SK-MEL-5 (cell line): ENCODE measurements at regions not wholly inside any gene's neighbourhood (a gene's known extent, or its start where the extent isn't known, plus 50 kb on each side); places are given as distances from the start of the nearest gene placed in this dataset.
A peak's percentile ranks its signal among the peaks of the same experiment; 100 is the strongest.
"Not testable (repeated sequence)": the region's sequence is repeated elsewhere in the genome, so short reads cannot be mapped to it uniquely, and the experiment has no call there.

Source experiments
- DNase-seq: peaks from one replicate; pipeline ENCODE4 v3.0.0-alpha.2; 2016; ENCODE audit warnings: low read depth, low spot score
- in situ Hi-C: cut with HindIII; loops from 2 replicates; pipeline ENCODE4 v1.10.0; 2016; ENCODE audit warnings: low sequenced_read_pairs, high pct_unique_total_duplicates, low pct_unique_long_range_greater_than_20kb

DNA sequence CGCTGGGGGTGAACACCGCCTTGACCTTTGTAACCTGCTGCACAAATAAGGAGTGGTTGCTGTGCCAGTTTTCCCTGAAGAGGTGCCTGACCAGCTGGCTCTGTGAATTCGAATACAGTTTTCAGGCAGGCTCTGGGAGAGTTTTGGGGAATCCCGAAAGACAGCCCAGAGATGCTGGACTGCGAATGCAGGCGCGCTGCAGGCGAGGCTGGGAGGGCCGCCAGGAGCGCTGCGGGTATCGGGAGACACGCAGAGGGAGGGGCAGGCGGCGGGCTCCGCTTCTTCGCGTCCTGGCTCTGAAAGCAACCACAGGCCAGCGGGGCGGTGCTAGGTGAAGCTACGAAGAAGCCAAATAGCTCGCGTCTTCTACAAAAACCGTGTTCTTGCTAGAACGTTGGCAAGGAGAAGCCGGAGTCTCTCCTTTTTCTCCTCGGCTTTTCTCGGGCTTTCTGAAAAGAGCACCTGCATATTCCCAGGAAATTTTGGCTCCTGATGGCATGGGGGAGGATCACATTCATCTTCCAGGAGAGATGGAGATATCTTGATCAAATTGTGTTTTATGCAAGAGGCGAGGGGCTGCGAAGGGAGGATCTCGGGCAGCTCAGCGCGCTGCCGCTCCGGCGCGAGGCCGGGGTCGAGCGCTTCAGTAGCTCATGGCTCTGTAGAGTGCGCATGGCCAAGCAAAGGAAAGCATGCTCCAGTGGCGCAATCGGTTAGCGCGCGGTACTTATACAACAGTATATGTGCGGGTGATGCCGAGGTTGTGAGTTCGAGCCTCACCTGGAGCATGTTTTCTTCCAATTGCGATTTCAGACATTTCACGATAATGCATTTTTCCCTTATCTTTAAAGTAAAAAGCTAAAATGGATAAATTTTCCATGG lies 158.1 kb upstream of the ZNF184 start:
- DNase-seq: peak; percentile 90
- in situ Hi-C loops: no loop called here

DNA sequence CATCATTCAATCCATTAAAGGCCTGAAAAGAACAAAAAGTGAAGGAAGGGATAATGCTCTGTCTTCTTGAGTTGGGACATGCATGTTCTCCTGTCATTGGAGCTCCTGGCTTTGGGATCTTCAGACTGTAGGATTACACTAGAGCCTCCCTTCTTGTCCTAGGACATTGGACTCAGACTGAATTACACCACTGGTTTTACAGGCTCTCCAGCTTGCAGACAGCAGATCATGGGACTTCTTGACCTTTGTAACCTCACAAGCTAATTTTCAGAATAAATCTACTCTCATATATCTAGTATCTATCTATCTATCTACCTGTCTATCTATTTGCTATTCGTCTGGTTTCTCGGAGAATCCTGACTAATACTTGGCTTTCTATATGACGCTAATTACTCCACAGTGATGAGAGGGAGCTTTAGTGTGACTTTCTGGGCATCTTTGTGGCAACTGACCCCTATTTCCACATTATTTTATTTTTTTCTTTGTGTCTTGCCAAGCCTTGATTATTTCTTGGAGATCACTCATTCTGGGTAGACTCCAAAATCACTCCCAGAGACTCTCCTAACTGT lies 151.9 kb upstream of the ZNF184 start:
- in situ Hi-C loops: no loop called here
- no peak for DNase-seq

DNA sequence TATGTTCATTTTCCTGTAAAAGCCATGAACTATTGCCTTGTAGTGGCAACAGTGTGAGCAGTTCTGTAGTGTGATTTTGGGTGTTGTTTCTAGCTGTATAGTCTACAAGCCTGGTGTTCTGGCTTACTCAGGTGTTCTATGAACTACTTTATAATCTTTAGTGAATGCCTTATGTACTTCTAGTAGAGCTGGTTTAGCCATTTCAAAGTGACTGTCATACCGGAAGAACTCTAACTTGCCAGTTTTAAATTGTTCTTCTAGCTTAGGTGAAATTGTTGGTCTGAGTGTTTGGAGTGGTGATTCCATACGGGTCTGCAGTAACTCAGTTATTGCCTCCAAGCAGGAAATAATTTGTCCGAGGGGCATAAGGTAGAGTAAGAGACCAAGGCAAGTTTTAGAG lies 150.2 kb upstream of the ZNF184 start:
- in situ Hi-C loops: no loop called here
- DNase-seq: no peak

- in situ Hi-C loops: no loop called here
- no peak for DNase-seq
Observed at GRCh38 chr6:27619436-27619835, 146.5 kb upstream of the ZNF184 start.

GRCh38 chr6:27617700-27618689 lies 145.1 kb upstream of the ZNF184 start:
- in situ Hi-C loops: no loop called here
- peak; percentile 97 for DNase-seq

DNA sequence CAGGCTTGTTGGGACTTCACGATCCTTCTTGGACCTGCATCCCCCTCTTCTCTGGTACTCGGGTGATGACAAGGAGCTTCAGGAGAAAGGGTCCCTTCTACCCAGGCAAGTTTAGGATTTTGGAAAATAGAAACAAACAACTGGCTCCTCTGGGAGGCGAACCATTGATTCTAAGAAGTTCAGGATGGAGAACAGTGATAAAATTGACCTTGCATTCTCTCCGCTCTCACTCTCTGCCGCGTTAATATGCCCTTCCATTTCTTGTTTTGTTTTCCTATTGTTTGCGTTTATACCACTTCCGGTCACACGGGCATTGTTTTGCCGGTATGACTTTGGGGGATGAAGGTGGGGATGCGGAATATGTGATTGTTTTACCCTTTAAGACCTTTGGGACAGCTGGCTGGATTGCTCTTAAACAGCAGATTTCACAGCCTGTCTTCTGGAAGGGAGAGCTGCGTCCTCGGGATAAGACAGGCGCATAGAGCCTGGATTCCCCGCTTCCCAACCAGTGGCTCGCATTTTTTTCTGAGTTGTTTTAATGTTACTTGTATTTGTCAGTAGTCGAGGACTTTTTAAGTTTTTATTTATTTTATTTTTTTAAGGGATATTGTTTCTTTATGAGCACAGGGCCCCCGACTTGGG lies 144.3 kb upstream of the ZNF184 start:
- DNase-seq: peak; percentile 75
- in situ Hi-C loops: no loop called here

DNA sequence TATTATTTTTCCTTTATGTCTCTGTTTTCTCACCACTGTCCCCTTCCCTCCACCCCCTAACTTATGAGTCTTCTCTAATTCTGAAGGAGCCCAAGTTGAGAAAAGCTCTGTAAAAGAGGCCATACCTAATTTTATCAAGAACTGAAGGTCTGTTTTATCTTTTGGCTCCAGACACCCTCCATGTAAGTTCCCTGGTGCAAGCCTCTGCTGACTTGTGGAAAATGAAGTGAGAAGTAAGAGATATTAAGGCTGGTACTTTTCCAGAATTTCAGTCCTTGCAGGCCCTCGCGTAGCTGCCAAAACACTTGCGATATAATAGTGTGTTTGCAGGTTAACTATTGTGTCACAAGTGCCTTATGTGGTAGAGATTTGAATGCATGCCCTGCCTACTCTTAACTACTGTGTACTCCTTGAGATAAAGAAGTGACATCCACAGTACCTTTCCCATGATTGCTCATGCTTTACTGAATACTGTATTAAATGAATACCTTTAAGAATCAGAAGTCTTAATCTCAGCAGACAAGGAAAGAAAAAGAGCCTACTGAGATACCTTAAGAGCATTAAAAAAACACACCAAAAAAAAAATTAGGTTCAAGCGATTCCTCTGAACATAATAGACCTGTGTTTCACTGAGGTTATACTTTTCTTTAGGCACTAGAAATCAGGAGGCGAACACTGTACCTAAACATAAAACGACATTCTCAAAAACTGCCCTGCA lies 143.6 kb upstream of the ZNF184 start:
- no peak for DNase-seq
- in situ Hi-C loops: no loop called here

DNA sequence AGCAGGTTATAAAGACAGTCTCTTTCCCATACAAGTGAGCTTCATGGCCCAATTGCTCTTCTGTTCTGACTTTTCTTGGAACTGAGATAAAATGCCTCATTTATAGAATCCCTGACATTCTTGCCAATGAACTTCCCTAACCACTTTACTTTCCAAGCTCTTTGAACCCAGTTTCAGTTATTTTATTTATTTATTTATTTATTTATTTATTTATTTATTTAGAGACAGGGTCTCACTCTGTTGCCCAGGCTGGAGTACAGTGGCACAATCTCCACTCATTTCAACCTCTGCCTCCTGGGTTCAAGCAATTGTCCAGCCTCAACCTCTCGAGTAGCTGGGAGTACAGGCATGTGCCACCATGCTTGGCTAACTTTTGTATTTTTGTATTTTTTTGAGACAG lies 138.5 kb upstream of the ZNF184 start:
- no peak for DNase-seq
- in situ Hi-C loops: no loop called here

- in situ Hi-C loops: loop anchor here (10.0 kb wide), 1 partner anchor 104 kb away; no protein-coding TSS in a partner anchor
Observed at GRCh38 chr6:27608916-27609883, 136.3 kb upstream of the ZNF184 start.

DNA sequence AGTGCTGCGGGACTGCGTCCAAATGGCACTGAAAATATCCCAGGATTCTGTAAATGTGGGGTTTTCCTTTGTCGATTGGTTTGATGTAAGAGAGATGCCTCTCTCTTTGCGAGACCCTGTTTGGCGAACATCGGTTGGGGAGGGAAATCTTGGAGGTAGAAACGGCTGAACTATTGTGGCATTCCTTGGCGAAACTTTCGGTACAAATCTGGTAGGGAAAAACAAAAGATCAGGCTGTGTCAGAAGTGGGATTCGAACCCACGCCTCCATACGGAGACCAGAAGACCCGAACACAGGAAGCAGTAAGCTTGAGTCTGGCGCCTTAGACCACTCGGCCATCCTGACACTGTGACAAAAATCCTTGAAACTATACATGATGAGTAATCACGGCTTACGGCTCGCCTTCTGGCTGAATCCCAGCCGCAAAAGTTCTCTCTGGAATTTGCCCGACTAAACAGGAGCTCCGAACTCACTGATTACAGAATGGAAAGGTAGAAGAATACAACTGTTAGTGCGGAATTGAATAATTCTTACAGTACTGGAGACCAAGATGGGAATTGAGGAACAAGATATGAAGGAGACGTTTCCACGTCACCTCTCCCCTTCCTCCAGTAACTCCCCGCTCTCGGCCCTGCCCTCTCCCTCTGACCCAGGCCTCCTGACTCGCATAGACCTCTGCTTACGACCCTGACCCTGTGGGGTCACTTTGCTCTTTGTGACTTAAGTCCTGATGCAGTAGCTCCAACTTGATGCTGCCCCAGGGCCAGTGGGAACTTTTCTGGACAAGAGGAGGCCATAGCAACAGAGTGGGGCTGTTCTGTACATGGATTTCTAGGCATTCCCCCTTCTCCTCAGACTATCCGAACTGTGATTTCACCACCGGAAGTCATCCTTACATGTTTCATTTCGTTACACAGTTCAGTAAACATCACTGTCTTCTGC lies 132.8 kb upstream of the ZNF184 start:
- peak; percentile 96 for DNase-seq
- in situ Hi-C loops: loop anchor here (10.0 kb wide), 1 partner anchor 101 kb away; no protein-coding TSS in a partner anchor

More at GRCh38 chr6:27608916-27609883, 136.3 kb upstream of the ZNF184 start:
- peak; percentile 97 for DNase-seq

- in situ Hi-C loops: loop anchor here (10.0 kb wide), 1 partner anchor 100 kb away; no protein-coding TSS in a partner anchor
- peak; percentile 80 for DNase-seq
Observed at GRCh38 chr6:27604986-27605385, 132.1 kb upstream of the ZNF184 start.

GRCh38 chr6:27601668-27602254 lies 128.9 kb upstream of the ZNF184 start:
- DNase-seq: peak; percentile 77
- in situ Hi-C loops: loop anchor here (10.0 kb wide), 1 partner anchor 97 kb away; no protein-coding TSS in a partner anchor

DNA sequence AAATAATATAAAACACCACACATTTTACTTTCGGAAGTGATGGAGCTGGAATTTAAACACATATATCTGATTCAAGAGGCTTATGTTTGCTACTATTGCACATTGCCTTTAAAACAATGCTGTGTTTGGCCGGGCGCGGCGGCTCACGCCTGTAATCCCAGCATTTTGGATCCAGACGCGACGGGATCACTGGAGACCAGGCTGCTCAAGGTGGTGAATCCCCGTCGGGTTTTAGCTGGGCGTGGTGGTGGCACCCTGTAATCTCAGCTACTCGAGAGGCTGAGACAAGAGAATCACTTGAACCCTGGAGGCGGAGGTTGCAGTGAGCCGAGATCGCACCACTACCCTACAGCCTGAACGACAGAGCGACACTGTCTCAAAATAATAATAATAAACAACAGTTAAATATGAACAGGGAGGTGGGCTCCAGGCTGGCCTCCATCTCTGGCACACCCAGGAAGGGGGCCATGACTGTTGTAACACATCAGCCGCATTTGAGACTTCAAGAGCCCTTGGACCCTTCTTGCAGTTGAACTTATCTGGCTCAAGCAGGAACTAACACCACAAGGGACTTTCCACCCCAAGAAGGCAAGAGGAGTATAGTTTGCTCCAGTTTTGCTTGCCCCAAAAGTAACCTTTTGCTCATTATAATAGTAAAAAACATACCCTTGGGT lies 127.1 kb upstream of the ZNF184 start:
- in situ Hi-C loops: loop anchor here (10.0 kb wide), 1 partner anchor 95 kb away; no protein-coding TSS in a partner anchor
- no peak for DNase-seq

GRCh38 chr6:27597031-27597567 lies 124.2 kb upstream of the ZNF184 start:
- in situ Hi-C loops, DNase-seq: not testable (repeated sequence)
